ENCODE measurements at regions not wholly inside any gene's neighbourhood (a gene's known extent, or its start where the extent isn't known, plus 50 kb on each side); places are given as distances from the start of the nearest gene placed in this dataset.

- no peak overlapping the region for H2BK120ac ChIP-seq (ENCODE audit: insufficient read depth, low read length, poor library complexity)
- no peak overlapping the region for H3K14ac ChIP-seq (ENCODE audit: low read length)
- H2BK5ac ChIP-seq (ENCODE audit: low read depth, low read length, poor library complexity): no peak overlapping the region
- no peak overlapping the region for H3K23ac ChIP-seq (ENCODE audit: low read length)
- no peaks in the 10 kb centered on the region for H3K36me3 ChIP-seq (ENCODE audit: control insufficient read depth in 1 of 2, insufficient read depth in 2 of 2, low read length in 2 of 2)
- H4K8ac ChIP-seq (ENCODE audit: low read depth, low read length): no peak overlapping the region
- no peak overlapping the region for H4K12ac ChIP-seq (ENCODE audit: low read depth, low read length)
- DNase-seq: no peak
- H3K4ac ChIP-seq (ENCODE audit: low read depth, low read length): no peak overlapping the region
- H3K27me3 ChIP-seq (ENCODE audit: insufficient read depth, low read length): no peaks in the 10 kb centered on the region
- no peak overlapping the region for H2AFZ ChIP-seq (ENCODE audit: insufficient read depth, low read length, poor library complexity)
- H3K79me1 ChIP-seq (ENCODE audit: low read length): no peaks in the 10 kb centered on the region
- H4K91ac ChIP-seq (ENCODE audit: low read depth, low read length): no peak overlapping the region
- no peak overlapping the region for H3K18ac ChIP-seq (ENCODE audit: low read length)
- no CpG with 5 or more reads among the region's 5 CpGs for WGBS (ENCODE audit: extremely low coverage, insufficient coverage, insufficient read length)
- no peaks in the 10 kb centered on the region for H3K4me1 ChIP-seq (ENCODE audit: control insufficient read depth in 1 of 2, insufficient read depth in 2 of 2, low read length in 2 of 2)
- H3K9me3 ChIP-seq (ENCODE audit: insufficient read depth, low read depth, low read length): no peaks in the 10 kb centered on the region
- no peak overlapping the region for H3K4me3 ChIP-seq (ENCODE audit: low read depth, low read length)
- no peak overlapping the region for H2AK5ac ChIP-seq (ENCODE audit: low read length)
- no peak overlapping the region for H3K9ac ChIP-seq (ENCODE audit: low read length)
- H3K4me2 ChIP-seq (ENCODE audit: low read length): no peak overlapping the region
- no peak overlapping the region for H2BK12ac ChIP-seq (ENCODE audit: low read length)
- H3K79me2 ChIP-seq (ENCODE audit: control insufficient read depth, insufficient read depth, low read length, poor library complexity): no peaks in the 10 kb centered on the region
- no peak overlapping the region for H3K27ac ChIP-seq (ENCODE audit: low read depth, low read length)
These were observed 50.1 kb upstream of the CLNK start for GRCh38 chr4:10734697-10735096.
